SK-N-MC (cell line): ENCODE measurements at regions not wholly inside any gene's neighbourhood (a gene's known extent, or its start where the extent isn't known, plus 50 kb on each side); places are given as distances from the start of the nearest gene placed in this dataset.

Experiments
- EZH2 ChIP-seq: fragments of 200-600 bp; sonication (generic); IDR thresholded peaks from one replicate; pipeline ENCODE4 v1.6.1; 2017; ENCODE audit warnings: antibody characterized with exemption
- POLR2AphosphoS5 ChIP-seq: IDR thresholded peaks from 2 replicates; pipeline ENCODE4 v1.6.1; 2012; ENCODE audit warnings: mild to moderate bottlenecking, low read depth, low read length, borderline replicate concordance

- no peak for TF ChIP-seq EZH2
- no peak for TF ChIP-seq POLR2AphosphoS5
Measured at GRCh38 chr11:134482865-134483264, 70.8 kb upstream of the B3GAT1 start.
